GM18951 (cell line): ENCODE measurements at regions not wholly inside any gene's neighbourhood (a gene's known extent, or its start where the extent isn't known, plus 50 kb on each side); places are given as distances from the start of the nearest gene placed in this dataset.
"Not testable (repeated sequence)": the region's sequence is repeated elsewhere in the genome, so short reads cannot be mapped to it uniquely, and the experiment has no call there.

Experiments used
- POLR2A ChIP-seq: IDR thresholded peaks from 4 replicates; pipeline ENCODE4 v1.6.1; 2011; ENCODE audit warnings: mild to moderate bottlenecking; ENCODE audit not compliant: insufficient read length, insufficient read depth; ENCODE audit errors: extremely low read depth
- in situ Hi-C: fragments of 300-500 bp; cut with MboI; formaldehyde crosslinking; loops from one replicate; pipeline ENCODE4 v1.12.0; 2022; ENCODE audit warnings: low sequenced_read_pairs, mixed read lengths, inconsistent platforms; ENCODE audit not compliant: unreplicated experiment

GRCh38 chr11:23644443-23644842 lies 784.2 kb upstream of the CCDC179 start:
- TF ChIP-seq POLR2A, result no peak
- in situ Hi-C loops, result no loop called here

GRCh38 chr11:23652336-23652735 lies 792.1 kb upstream of the CCDC179 start:
- in situ Hi-C loops, result not testable (repeated sequence)

DNA sequence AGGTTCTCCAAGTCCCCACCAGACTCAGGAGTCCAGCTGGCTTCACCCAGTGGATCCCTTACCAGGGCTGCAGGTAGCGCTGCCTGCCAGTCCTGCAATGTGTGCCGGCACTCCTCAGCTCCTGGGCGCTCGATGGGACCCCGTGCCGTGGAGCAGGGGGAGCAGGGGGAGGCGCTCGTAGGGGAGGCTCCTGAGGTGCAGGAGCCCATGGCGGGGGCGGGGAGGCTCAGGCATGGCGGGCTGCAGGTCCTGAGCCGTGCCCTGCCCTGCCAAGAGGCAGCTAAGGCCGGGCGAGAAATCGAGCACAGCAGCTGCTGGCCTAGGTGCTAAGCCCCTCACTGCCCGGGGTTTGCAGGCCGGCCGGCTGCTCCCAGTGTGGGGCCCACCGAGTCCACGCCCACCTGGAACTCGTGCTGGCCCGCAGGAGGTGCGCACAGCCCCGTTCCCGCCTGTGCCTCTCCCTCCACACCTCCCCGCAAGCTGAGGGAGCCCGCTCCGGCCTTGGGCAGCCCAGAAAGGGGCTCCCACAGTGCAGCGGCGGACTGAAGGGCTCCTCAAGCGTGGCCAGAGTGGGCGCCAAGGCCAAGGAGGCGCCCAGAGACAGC lies 792.9 kb upstream of the CCDC179 start:
- in situ Hi-C loops, result no loop called here
- TF ChIP-seq POLR2A, result no peak

- no peak for TF ChIP-seq POLR2A
- in situ Hi-C loops, result no loop called here
Observed at GRCh38 chr11:23668324-23668723, 808.0 kb upstream of the CCDC179 start.

- in situ Hi-C loops, result no loop called here
- TF ChIP-seq POLR2A, result no peak
Observed at GRCh38 chr11:23673366-23673765, 813.1 kb upstream of the CCDC179 start.

DNA sequence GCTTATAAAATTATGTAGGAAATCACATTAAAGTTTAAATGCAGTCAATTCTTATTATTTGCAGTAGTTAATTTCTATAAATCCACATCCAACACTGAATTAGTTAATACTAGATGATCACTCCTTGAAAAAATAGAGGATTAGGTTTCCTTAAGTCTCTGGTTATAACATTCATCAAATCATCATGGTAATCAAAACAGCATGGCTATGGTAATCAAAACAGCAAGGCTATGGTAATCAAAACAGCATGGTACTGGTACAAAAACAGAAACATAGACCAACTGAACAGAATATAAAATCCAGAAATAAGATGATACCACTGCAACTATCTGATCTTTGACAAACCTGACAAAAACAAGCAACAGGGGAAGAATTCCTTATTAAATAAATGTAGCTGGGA lies 814.6 kb upstream of the CCDC179 start:
- no peak for TF ChIP-seq POLR2A
- in situ Hi-C loops, result no loop called here

GRCh38 chr11:23679041-23679440 lies 817.8 kb upstream of the LUZP2 start:
- in situ Hi-C loops, result no loop called here
- TF ChIP-seq POLR2A, result no peak

DNA sequence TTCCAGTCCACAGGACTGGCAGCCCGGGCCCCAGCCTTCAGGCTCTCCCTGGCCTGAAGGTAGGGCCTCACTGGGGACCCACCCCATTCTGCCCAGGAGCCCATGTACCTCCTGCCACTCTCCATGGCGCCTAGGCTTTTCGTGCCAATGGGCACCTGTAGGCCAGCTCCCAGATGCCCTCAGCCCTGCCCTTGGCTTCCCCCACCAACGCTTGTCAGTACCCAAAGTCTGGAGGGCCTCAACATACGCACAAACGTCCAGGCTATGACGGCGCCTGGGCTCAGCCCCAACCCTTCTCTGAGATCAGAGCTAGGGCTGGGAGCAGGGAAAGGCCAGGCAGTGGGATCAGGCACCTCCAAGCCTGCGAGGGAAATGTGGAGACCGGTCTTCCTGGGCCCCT lies 816.9 kb upstream of the LUZP2 start:
- TF ChIP-seq POLR2A, result no peak
- in situ Hi-C loops, result no loop called here

DNA sequence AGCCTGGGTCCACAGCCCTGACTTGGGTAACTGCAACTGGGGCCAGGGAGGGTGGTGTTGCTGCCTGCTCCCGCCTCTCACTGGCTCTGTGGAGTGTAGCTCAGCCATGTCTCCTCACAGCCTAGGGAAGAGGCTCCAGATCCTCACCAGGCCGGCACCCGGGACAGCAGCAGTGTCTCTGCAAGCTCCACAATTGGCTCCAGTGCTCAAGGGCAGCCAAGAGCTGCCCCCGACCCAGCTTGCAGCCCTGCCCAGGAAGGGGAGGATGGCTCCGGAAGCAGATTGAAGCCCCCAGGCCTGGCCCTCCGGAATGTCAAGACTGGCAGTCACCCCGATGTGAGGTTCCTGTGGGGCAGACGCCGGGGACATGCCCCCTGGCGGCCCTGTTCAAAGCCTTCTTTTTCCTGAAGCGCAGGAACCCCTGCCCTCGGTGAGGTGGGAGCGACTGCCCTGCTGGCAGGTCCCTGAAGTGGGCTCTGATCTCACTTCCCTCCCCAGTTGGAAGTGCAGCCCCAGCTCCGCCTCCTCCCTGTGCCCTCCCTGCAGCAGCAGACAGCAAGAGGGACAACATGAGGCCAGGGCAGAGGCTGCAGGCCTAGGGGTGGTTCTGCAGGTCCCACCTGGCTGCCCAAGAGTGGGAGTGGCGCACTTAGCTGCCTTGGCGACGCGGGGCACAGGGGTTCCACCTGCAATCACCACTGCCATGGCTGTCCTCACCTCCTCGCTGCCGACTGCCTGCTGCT lies 816.2 kb upstream of the LUZP2 start:
- in situ Hi-C loops, result no loop called here
- TF ChIP-seq POLR2A, result no peak

GRCh38 chr11:23684701-23685100 lies 812.2 kb upstream of the LUZP2 start:
- in situ Hi-C loops, result no loop called here
- TF ChIP-seq POLR2A, result no peak

DNA sequence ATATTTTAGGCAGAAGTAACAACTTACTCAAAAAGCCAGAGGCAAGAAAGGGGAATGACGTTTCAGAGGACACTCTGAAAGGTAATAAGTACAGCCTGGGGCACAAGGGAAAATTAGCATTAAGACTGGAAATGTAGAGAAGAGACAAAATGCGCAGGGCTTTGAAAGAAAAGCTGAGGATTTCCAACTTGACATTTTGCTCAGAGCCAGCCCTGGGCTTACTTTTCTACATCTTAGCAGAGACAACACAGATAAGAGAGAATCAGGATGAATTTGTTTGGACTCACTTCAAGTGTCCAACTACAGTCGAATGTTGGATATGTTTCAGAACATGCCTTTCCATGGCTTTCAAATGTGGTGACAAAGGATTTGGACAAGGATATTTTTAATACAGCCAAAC lies 808.9 kb upstream of the LUZP2 start:
- in situ Hi-C loops, result no loop called here

GRCh38 chr11:23688411-23688810 lies 808.4 kb upstream of the LUZP2 start:
- TF ChIP-seq POLR2A, result no peak

More for the DNA sequence above, 808.9 kb upstream of the LUZP2 start:
- TF ChIP-seq POLR2A, result no peak

GRCh38 chr11:23688835-23689234 lies 808.0 kb upstream of the LUZP2 start:
- TF ChIP-seq POLR2A, result no peak
- in situ Hi-C loops, result no loop called here

More at GRCh38 chr11:23688411-23688810, 808.4 kb upstream of the LUZP2 start:
- in situ Hi-C loops, result no loop called here

DNA sequence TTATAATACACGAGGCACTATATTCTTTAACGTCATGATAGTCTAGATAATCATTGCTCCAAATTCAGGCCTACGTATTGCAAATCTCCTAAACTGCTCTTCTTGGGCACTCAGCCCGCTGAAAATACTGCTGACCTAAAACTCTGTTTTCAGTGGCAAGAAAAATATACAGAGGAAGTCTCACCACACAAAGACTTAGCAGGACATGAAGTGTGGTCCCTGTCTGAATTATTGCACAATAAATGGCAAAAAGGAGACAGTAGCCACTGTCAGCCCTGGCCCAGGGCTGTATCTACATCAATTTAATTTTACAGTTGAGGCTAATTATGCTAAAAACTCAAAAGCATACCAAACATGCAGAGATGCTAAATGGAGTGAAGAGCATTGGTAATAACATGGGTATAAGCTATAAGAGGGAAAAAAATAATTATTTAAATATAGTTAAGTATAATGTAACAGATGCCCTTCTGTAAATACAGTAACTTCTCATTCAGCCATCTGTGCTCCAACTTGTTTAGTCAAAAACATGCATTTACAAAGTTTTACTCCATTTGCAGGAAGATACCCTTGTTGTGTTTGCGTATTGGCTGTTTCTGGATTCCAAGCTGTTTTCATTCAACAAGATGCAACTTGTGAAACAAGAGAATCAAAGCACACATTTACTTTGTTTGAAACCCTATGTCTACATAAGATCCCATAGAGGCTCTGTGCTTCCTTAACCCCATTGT lies 800.0 kb upstream of the LUZP2 start:
- TF ChIP-seq POLR2A, result no peak
- in situ Hi-C loops, result no loop called here

GRCh38 chr11:23704183-23704582 lies 792.7 kb upstream of the LUZP2 start:
- in situ Hi-C loops, result no loop called here
- no peak for TF ChIP-seq POLR2A
